GM12892 (cell line): ENCODE measurements at regions not wholly inside any gene's neighbourhood (a gene's known extent, or its start where the extent isn't known, plus 50 kb on each side); places are given as distances from the start of the nearest gene placed in this dataset.

Experiments used
- POLR2AphosphoS5 ChIP-seq: IDR thresholded peaks from 2 replicates; pipeline ENCODE4 v1.6.1; 2011; ENCODE audit warnings: low read depth, low read length, control low read depth
- TAF1 ChIP-seq: IDR thresholded peaks from 2 replicates; pipeline ENCODE4 v1.6.1; 2011; ENCODE audit warnings: low read depth, mild to moderate bottlenecking, control low read depth, low read length, borderline replicate concordance

- TF ChIP-seq POLR2AphosphoS5 (no peak), TAF1 (no peak)
Measured at GRCh38 chr4:20512033-20512792, 188.0 kb upstream of the PACRGL start.
